ENCODE measurements at regions not wholly inside any gene's neighbourhood (a gene's known extent, or its start where the extent isn't known, plus 50 kb on each side); places are given as distances from the start of the nearest gene placed in this dataset.

- Histone ChIP-seq H3K27ac (ENCODE audit: low read depth, low read length, poor library complexity, severe bottlenecking) (no peak overlapping the region), H3F3A (ENCODE audit: insufficient read depth, low read length) (no peaks in the 10 kb centered on the region), H3K79me2 (ENCODE audit: insufficient read depth, low read length) (no peaks in the 10 kb centered on the region), H3K4me1 (ENCODE audit: insufficient read depth, low read length, severe bottlenecking) (no peaks in the 10 kb centered on the region), H3K27me3 (ENCODE audit: insufficient read depth, low read length) (no peaks in the 10 kb centered on the region), H4K20me1 (ENCODE audit: insufficient read depth, low read length) (no peaks in the 10 kb centered on the region), H3K9me3 (ENCODE audit: low read length) (no peaks in the 10 kb centered on the region), H3K36me3 (ENCODE audit: insufficient read depth, low read length) (no peaks in the 10 kb centered on the region), H3K4me2 (ENCODE audit: low read length) (no peak overlapping the region), H3K4me3 (ENCODE audit: low read depth, low read length, poor library complexity, severe bottlenecking) (no peak overlapping the region), H3K9me2 (ENCODE audit: low read depth, low read length) (no peaks in the 10 kb centered on the region), H3K9ac (ENCODE audit: low read length) (no peak overlapping the region), H2AFZ (ENCODE audit: low read length) (0 out of 2 replicates have a peak overlapping the region, but pooled peaks have one; percentile 37)
- TF ChIP-seq EZH2 (IDR thresholded peaks at IDR 0.05; ENCODE audit: borderline replicate concordance, low read length) = no peak
- TF ChIP-seq CTCF (IDR thresholded peaks at IDR 0.05; ENCODE audit: low read length) = peak; percentile 89
Measured at GRCh38 chr1:189859385-189859977, 618.2 kb downstream of the BRINP3 start.

GRCh38 chr1:189866606-189867005 is 611.1 kb downstream of the BRINP3 start:
- H3K4me3 ChIP-seq (ENCODE audit: low read depth, low read length, poor library complexity, severe bottlenecking) = no peak overlapping the region
- H3K4me1 ChIP-seq (ENCODE audit: insufficient read depth, low read length, severe bottlenecking) = no peaks in the 10 kb centered on the region
- H2AFZ ChIP-seq (ENCODE audit: low read length) = no peak overlapping the region
- no peaks in the 10 kb centered on the region for H3K27me3 ChIP-seq (ENCODE audit: insufficient read depth, low read length)
- H3K79me2 ChIP-seq (ENCODE audit: insufficient read depth, low read length) = no peaks in the 10 kb centered on the region
- H3K36me3 ChIP-seq (ENCODE audit: insufficient read depth, low read length) = no peaks in the 10 kb centered on the region
- no peaks in the 10 kb centered on the region for H3K9me3 ChIP-seq (ENCODE audit: low read length)
- H3K4me2 ChIP-seq (ENCODE audit: low read length) = no peak overlapping the region
- no peaks in the 10 kb centered on the region for H3F3A ChIP-seq (ENCODE audit: insufficient read depth, low read length)
- no peaks in the 10 kb centered on the region for H4K20me1 ChIP-seq (ENCODE audit: insufficient read depth, low read length)
- H3K9me2 ChIP-seq (ENCODE audit: low read depth, low read length) = no peaks in the 10 kb centered on the region
- no peak overlapping the region for H3K27ac ChIP-seq (ENCODE audit: low read depth, low read length, poor library complexity, severe bottlenecking)
- H3K9ac ChIP-seq (ENCODE audit: low read length) = no peak overlapping the region
- TF ChIP-seq EZH2 (IDR thresholded peaks at IDR 0.05; ENCODE audit: borderline replicate concordance, low read length) = no peak

- Histone ChIP-seq H3K4me2 (ENCODE audit: low read length) (no peak overlapping the region), H3K79me2 (ENCODE audit: insufficient read depth, low read length) (no peaks in the 10 kb centered on the region), H3K4me3 (ENCODE audit: low read depth, low read length, poor library complexity, severe bottlenecking) (no peak overlapping the region), H3K9ac (ENCODE audit: low read length) (no peak overlapping the region), H3F3A (ENCODE audit: insufficient read depth, low read length) (no peaks in the 10 kb centered on the region), H3K4me1 (ENCODE audit: insufficient read depth, low read length, severe bottlenecking) (no peaks in the 10 kb centered on the region), H3K9me2 (ENCODE audit: low read depth, low read length) (no peaks in the 10 kb centered on the region), H4K20me1 (ENCODE audit: insufficient read depth, low read length) (no peaks in the 10 kb centered on the region), H3K27ac (ENCODE audit: low read depth, low read length, poor library complexity, severe bottlenecking) (no peak overlapping the region), H2AFZ (ENCODE audit: low read length) (no peak overlapping the region), H3K36me3 (ENCODE audit: insufficient read depth, low read length) (no peaks in the 10 kb centered on the region), H3K27me3 (ENCODE audit: insufficient read depth, low read length) (no peaks in the 10 kb centered on the region), H3K9me3 (ENCODE audit: low read length) (no peaks in the 10 kb centered on the region)
- TF ChIP-seq CTCF (IDR thresholded peaks at IDR 0.05; ENCODE audit: low read length) (no peak), EZH2 (IDR thresholded peaks at IDR 0.05; ENCODE audit: borderline replicate concordance, low read length) (no peak)
Measured at GRCh38 chr1:189868021-189868420, 609.6 kb downstream of the BRINP3 start.
